ENCODE measurements at regions not wholly inside any gene's neighbourhood (a gene's known extent, or its start where the extent isn't known, plus 50 kb on each side); places are given as distances from the start of the nearest gene placed in this dataset.
"Not testable (repeated sequence)": the region's sequence is repeated elsewhere in the genome, so short reads cannot be mapped to it uniquely, and the experiment has no call there.

- DNase-seq (ENCODE audit: low read depth); H3K4me3 ChIP-seq (ENCODE audit: low read depth, low read length): not testable (repeated sequence)
These were observed 160.1 kb upstream of the TPTE start for GRCh38 chr21:10361214-10361736.

- not testable (repeated sequence) for H3K4me3 ChIP-seq (ENCODE audit: low read depth, low read length); DNase-seq (ENCODE audit: low read depth)
These were observed 158.6 kb upstream of the TPTE start for GRCh38 chr21:10362816-10363215.

GRCh38 chr21:10363321-10363720, 158.1 kb upstream of the TPTE start:
- H3K4me3 ChIP-seq (ENCODE audit: low read depth, low read length); DNase-seq (ENCODE audit: low read depth): not testable (repeated sequence)

GRCh38 chr21:10366210-10366609, 155.2 kb upstream of the TPTE start:
- not testable (repeated sequence) for DNase-seq (ENCODE audit: low read depth)

DNA sequence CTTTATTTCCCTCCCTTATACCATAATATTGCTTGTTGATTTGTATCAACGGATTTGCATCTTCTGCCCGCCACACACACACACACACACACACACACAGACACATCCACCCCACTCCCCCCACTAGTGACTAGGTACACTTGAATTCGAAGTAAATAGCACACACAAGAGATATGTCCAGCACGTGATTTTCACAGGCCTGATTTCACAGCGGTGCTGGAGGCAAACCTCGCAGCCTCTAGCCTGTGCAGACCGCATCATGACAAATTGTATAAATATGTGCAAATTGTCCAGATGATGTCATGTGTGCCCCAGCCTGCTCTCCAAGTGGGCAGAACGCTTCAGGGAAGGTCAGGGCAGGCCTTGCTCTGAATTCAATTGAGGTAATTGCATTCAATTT, 153.8 kb upstream of the TPTE start:
- H3K4me3 ChIP-seq (ENCODE audit: low read depth, low read length); DNase-seq (ENCODE audit: low read depth): not testable (repeated sequence)

More at GRCh38 chr21:10366210-10366609, 155.2 kb upstream of the TPTE start:
- not testable (repeated sequence) for H3K4me3 ChIP-seq (ENCODE audit: low read depth, low read length)

GRCh38 chr21:10368323-10368798, 153.0 kb upstream of the TPTE start:
- H3K4me3 ChIP-seq (ENCODE audit: low read depth, low read length); DNase-seq (ENCODE audit: low read depth): not testable (repeated sequence)

- DNase-seq (ENCODE audit: low read depth): not testable (repeated sequence)
These were observed 152.1 kb upstream of the TPTE start for GRCh38 chr21:10369289-10369688.

DNA sequence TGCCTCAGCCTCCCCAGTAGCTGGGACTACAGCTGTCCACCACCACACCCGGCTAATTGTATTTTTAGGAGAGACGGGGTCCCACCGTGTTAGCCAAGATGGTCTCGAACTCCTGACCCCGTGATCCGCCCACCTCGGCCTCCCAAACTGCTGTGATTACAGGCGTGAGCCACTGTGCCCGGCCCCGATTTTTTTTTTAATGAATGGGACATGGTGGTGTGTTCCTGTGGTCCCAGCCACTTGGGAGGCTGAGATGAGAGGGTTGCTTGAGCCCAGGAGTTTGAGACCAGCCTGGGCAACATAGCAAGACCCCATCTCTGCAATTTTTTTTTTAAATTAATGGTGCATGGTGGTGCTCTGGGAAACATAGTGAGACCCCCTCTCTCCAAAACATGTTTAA, 143.6 kb upstream of the TPTE start:
- not testable (repeated sequence) for H3K4me3 ChIP-seq (ENCODE audit: low read depth, low read length); DNase-seq (ENCODE audit: low read depth)

More at GRCh38 chr21:10369289-10369688, 152.1 kb upstream of the TPTE start:
- not testable (repeated sequence) for H3K4me3 ChIP-seq (ENCODE audit: low read depth, low read length)

DNA sequence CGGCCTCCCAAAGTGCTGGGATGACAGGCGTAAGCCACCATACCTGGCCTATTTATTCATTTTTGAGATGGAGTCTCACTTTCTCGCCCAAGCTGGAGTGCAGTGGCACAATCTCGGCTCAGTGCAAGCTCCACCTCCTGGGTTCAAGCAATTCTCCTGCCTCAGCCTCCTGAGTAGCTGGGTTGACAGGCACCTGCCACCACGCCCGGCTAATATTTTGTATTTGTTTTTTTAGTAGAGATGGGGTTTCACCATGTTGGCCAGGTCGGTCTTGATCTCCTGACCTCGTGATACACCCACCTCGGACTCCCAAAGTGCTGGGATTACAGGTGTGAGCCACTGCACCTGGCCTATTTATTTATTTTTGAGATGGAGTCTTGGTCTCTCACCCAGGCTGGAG, 141.6 kb upstream of the TPTE start:
- not testable (repeated sequence) for H3K4me3 ChIP-seq (ENCODE audit: low read depth, low read length); DNase-seq (ENCODE audit: low read depth)

DNA sequence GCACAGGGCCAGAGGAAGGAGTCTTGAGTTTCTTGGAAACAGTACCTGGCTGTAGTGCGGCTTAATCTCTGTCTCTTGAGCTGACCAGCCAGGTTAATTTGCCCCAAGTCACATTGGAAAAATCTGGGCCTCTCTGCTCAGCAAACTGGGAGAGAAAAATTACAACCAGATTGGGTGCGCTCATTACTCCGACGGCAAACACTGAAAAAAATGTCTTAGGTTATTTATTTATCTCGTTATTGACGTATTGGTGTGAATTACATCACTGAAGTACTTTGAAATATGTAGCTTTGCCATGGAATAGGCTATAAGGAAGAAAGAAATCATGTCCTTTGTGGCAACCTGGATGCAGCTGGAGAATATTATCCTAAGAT, 139.7 kb upstream of the TPTE start:
- not testable (repeated sequence) for DNase-seq (ENCODE audit: low read depth)

GRCh38 chr21:10382135-10382534, 139.2 kb upstream of the TPTE start:
- not testable (repeated sequence) for DNase-seq (ENCODE audit: low read depth); H3K4me3 ChIP-seq (ENCODE audit: low read depth, low read length)

More for the DNA sequence above, 139.7 kb upstream of the TPTE start:
- H3K4me3 ChIP-seq (ENCODE audit: low read depth, low read length): not testable (repeated sequence)

DNA sequence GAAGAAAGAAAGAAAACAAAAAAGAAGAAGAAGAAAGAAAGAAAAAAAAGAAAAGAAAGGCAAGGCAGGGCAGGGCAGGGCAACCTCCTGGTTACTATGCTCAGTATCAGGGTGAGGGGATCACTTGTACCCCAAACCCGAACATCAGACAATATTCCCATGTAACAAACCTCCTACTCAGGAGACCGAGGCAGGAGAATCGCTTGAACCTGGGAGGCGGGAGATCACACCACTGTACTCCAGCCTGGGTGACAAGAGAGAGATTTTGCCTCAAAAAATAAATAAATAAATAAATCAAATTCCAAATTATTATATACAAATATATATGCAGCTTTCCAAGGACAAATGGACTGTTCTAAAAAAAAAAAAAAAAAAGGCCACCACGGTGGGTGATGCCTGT, 138.8 kb upstream of the TPTE start:
- not testable (repeated sequence) for DNase-seq (ENCODE audit: low read depth); H3K4me3 ChIP-seq (ENCODE audit: low read depth, low read length)

- not testable (repeated sequence) for H3K4me3 ChIP-seq (ENCODE audit: low read depth, low read length); DNase-seq (ENCODE audit: low read depth)
These were observed 137.8 kb upstream of the TPTE start for GRCh38 chr21:10383571-10383970.

DNA sequence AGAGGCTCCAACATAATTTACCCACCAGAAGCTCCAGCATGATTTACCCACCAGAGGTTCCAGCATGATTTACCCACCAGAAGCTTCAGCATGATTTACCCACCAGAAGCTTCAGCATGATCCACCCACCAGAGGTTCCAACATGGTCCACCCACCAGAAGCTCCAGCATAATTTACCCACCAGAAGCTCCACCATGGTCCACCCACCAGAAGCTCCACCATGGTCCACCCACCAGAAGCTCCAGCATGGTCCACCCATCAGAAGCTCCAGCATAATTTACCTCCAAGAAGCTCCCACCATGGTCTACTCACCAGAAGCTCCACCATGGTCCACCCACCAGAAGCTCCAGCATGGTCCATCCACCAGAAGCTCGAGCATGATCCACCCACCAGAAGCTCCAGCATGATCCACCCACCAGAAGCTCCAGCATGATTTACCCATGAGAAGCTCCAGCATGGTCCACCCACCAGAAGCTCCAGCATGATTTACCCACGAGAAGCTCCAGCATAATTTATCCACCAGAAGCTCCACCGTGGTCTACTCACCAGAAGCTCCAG, 137.0 kb upstream of the TPTE start:
- not testable (repeated sequence) for DNase-seq (ENCODE audit: low read depth); H3K4me3 ChIP-seq (ENCODE audit: low read depth, low read length)

GRCh38 chr21:10385202-10385601, 136.2 kb upstream of the TPTE start:
- DNase-seq (ENCODE audit: low read depth); H3K4me3 ChIP-seq (ENCODE audit: low read depth, low read length): not testable (repeated sequence)

GRCh38 chr21:10385898-10386527, 135.4 kb upstream of the TPTE start:
- H3K4me3 ChIP-seq (ENCODE audit: low read depth, low read length); DNase-seq (ENCODE audit: low read depth): not testable (repeated sequence)

- DNase-seq (ENCODE audit: low read depth): not testable (repeated sequence)
These were observed 133.5 kb upstream of the TPTE start for GRCh38 chr21:10387692-10388450.

DNA sequence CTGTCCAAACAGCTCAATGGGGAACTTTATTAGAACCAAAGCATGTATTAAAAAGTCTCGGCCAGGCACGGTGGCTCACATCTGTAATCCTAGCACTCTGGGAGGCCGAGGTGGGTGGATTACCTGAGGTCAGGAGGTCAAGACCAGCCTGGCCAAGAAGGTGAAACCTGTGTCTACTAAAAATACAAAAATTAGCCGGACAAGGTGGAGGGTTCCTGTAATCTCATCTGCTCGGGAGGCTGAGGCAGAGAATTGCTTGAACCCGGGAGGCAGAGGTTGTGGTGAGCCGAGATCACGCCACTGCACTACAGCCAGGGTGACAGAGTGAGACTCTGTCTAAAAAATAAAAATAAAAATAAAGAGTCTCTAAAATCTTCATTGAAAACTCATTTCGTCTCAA, 132.8 kb upstream of the TPTE start:
- not testable (repeated sequence) for DNase-seq (ENCODE audit: low read depth); H3K4me3 ChIP-seq (ENCODE audit: low read depth, low read length)

More at GRCh38 chr21:10387692-10388450, 133.5 kb upstream of the TPTE start:
- H3K4me3 ChIP-seq (ENCODE audit: low read depth, low read length): not testable (repeated sequence)

DNA sequence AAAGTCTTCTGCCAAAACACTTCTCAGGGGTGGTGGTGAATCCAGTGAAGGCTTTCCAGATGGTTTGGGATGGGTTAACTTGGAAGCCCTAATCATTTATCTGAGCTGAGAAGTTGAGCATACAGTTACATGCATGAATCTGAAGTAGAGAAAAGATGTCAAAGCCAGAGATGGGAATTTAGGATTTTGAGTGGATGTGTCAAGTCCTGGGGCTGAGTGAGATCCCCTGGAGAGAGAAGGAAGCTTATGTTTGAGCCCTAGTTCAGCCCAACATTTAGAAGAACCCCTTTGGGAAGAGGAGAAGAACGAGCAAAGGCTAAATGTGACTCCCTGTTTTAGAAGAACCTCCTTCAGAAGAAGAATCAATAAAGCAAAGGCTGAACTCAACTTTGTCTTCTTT, 129.1 kb upstream of the TPTE start:
- DNase-seq (ENCODE audit: low read depth); H3K4me3 ChIP-seq (ENCODE audit: low read depth, low read length): not testable (repeated sequence)
